Osteoblast (primary cell): ENCODE measurements at regions not wholly inside any gene's neighbourhood (a gene's known extent, or its start where the extent isn't known, plus 50 kb on each side); places are given as distances from the start of the nearest gene placed in this dataset.

Source experiments
- DNase-seq: peaks from one replicate; pipeline ENCODE4 v3.0.0; 2011; ENCODE audit warnings: low spot score, mixed read lengths; ENCODE audit not compliant: insufficient read length; ENCODE audit errors: missing footprints
- H2AFZ ChIP-seq: 2 replicates; pipeline ENCODE4 v1.6.0; 2011; ENCODE audit warnings: mild to moderate bottlenecking, low read length
- H3K27ac ChIP-seq: 2 replicates; pipeline ENCODE4 v1.5.1; 2011; ENCODE audit warnings: mild to moderate bottlenecking, low read depth, low read length, moderate library complexity
- H3K27me3 ChIP-seq: 2 replicates; pipeline ENCODE4 v1.6.0; 2012; ENCODE audit warnings: mild to moderate bottlenecking, control low read depth, inconsistent platforms, low read length, moderate library complexity; ENCODE audit not compliant: insufficient read depth
- H3K36me3 ChIP-seq: 2 replicates; pipeline ENCODE4 v1.5.1; 2011; ENCODE audit warnings: mild to moderate bottlenecking, low read length, control low read depth, moderate library complexity; ENCODE audit not compliant: insufficient read depth
- H3K4me1 ChIP-seq: 2 replicates; pipeline ENCODE4 v1.5.1; 2011; ENCODE audit warnings: mild to moderate bottlenecking, low read length, control low read depth, moderate library complexity; ENCODE audit not compliant: insufficient read depth
- H3K4me2 ChIP-seq: 2 replicates; pipeline ENCODE4 v1.6.0; 2011; ENCODE audit warnings: mild to moderate bottlenecking, low read length; ENCODE audit not compliant: insufficient read depth
- H3K4me3 ChIP-seq: fragments of 200-600 bp; sonication (generic); 3 replicates; pipeline ENCODE4 v1.5.1; 2012; ENCODE audit warnings: mild to moderate bottlenecking, low read length, inconsistent platforms; ENCODE audit not compliant: insufficient read depth
- H3K79me2 ChIP-seq: 2 replicates; pipeline ENCODE4 v1.6.0; 2012; ENCODE audit warnings: mild to moderate bottlenecking, low read length, control low read depth, inconsistent platforms; ENCODE audit not compliant: insufficient read depth
- H3K9me3 ChIP-seq: 2 replicates; pipeline ENCODE4 v1.5.1; 2011; ENCODE audit warnings: low read depth, low read length, control low read depth
- H4K20me1 ChIP-seq: 2 replicates; pipeline ENCODE4 v1.6.0; 2012; ENCODE audit warnings: mild to moderate bottlenecking, low read length, control low read depth; ENCODE audit not compliant: insufficient read depth
- TF ChIP-seq, protein P1 (sequence below): IDR thresholded peaks from 2 replicates; pipeline ENCODE4 v1.5.1; 2011; ENCODE audit warnings: mild to moderate bottlenecking, low read depth, low read length, moderate library complexity; ENCODE audit errors: extremely low read depth

DNA sequence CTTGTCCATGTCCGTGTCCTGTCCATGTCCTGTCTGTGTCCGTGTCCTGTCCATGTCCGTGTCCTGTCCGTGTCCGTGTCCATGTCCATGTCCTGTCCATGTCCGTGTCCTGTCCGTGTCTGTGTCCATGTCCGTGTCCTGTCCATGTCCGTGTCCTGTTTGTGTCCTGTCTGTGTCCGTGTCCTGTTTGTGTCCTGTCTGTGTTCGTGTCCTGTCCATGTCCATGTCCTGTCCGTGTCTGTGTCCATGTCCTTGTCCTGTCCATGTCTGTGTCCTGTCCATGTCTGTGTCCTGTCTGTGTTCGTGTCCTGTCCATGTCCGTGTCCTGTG lies 55.0 kb upstream of the BHLHE23 start:
- Histone ChIP-seq H3K27me3 (peaks cover 7% of the 10 kb centered on the region), H3K27ac (no peak overlapping the region), H3K4me1 (no peaks in the 10 kb centered on the region), H4K20me1 (no peaks in the 10 kb centered on the region), H3K4me2 (no peak overlapping the region), H3K36me3 (no peaks in the 10 kb centered on the region), H2AFZ (no peak overlapping the region), H3K4me3 (no peak overlapping the region), H3K9me3 (no peaks in the 10 kb centered on the region), H3K79me2 (no peaks in the 10 kb centered on the region)
- TF ChIP-seq, protein P1, sequence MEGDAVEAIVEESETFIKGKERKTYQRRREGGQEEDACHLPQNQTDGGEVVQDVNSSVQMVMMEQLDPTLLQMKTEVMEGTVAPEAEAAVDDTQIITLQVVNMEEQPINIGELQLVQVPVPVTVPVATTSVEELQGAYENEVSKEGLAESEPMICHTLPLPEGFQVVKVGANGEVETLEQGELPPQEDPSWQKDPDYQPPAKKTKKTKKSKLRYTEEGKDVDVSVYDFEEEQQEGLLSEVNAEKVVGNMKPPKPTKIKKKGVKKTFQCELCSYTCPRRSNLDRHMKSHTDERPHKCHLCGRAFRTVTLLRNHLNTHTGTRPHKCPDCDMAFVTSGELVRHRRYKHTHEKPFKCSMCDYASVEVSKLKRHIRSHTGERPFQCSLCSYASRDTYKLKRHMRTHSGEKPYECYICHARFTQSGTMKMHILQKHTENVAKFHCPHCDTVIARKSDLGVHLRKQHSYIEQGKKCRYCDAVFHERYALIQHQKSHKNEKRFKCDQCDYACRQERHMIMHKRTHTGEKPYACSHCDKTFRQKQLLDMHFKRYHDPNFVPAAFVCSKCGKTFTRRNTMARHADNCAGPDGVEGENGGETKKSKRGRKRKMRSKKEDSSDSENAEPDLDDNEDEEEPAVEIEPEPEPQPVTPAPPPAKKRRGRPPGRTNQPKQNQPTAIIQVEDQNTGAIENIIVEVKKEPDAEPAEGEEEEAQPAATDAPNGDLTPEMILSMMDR: no peak
- no peak for DNase-seq

DNA sequence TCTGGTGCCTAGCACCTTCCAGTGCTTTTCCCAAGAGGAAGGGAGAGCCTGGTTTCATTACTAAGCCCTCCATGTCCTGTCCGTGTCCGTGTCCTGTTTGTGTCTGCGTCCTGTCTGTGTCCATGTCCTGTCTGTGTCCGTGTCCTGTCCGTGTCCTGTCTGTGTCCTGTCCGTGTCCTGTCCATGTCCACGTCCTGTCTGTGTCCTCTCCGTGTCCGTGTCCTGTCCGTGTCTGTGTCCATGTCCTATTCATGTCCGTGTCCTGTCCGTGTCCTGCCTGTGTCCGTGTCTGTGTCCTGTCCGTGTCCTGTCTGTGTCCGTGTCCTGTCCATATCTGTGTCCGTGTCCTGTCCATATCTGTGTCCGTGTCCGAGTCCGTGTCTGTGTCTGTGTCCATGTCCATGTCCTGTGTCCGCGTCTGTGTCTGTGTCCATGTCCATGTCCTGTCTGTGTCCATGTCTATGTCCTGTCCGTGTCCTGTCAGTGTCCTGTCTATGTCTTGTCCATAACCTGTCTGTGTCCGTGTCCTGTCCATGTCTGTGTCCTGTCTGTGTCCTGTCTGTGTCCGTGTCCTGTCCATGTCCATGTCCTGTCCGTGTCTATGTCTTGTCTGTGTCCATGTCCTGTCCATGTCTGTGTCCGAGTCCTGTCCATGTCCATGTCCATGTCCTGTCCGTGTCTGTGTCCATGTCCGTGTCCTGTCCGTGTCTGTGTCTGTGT lies 54.4 kb upstream of the BHLHE23 start:
- no peaks in the 10 kb centered on the region for H3K79me2 ChIP-seq
- no peak overlapping the region for H2AFZ ChIP-seq
- H3K27ac ChIP-seq: no peak overlapping the region
- H3K4me1 ChIP-seq: no peaks in the 10 kb centered on the region
- H3K4me3 ChIP-seq: no peak overlapping the region
- no peak overlapping the region for H3K4me2 ChIP-seq
- no peaks in the 10 kb centered on the region for H3K9me3 ChIP-seq
- no peaks in the 10 kb centered on the region for H4K20me1 ChIP-seq
- TF ChIP-seq, protein P1: no peak
- H3K27me3 ChIP-seq: peaks cover 7% of the 10 kb centered on the region
- no peaks in the 10 kb centered on the region for H3K36me3 ChIP-seq
- DNase-seq: peak; percentile 74

DNA sequence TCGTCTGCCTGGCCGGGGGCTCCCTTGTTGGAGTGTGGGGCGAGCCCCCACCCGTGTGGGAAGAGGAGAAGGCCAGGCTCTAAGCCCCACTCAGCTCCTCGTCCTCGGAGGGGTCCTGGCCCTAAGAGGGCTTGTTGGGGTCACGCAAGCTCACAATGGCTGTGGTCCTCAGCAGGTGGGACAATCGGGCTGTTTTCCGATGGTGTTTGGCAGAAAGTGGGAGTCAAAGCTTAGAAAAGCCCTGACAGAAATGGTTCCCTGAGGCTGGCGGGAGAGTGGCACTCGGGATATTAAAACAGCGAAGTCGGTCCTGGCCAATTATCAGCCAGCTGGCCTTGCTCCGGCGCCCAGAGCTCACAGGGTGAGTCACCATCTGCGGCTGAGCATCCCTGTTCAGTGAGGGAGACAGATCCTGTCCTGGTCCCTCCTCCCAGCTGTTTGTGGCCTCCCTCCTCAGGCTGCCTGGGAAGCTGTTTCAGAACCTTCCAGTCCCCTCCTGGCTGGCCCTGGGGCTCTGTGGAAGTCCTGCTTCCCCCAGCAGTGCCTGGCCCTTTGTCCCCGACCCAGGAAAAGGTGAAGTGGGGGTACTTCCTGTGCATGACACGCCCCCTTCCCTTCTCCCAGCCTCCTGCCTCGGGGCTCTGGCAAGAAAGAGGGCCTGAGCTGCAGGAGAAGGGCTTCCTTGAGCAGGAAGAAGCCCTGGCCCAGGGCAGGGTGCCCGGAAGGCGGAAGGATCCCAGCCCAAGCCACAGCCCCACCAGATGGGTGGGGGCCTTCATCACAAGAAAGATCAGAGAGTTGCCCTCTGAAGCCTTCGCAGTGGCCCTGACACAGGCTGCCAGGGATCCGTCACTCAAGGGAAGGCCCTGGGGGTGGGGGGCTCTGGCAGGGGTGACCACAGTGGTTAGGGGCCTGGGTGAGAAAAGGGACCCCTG lies 53.6 kb upstream of the BHLHE23 start:
- H3K4me1 ChIP-seq: no peaks in the 10 kb centered on the region
- no peaks in the 10 kb centered on the region for H3K36me3 ChIP-seq
- H3K79me2 ChIP-seq: no peaks in the 10 kb centered on the region
- peaks cover 7% of the 10 kb centered on the region for H3K27me3 ChIP-seq
- H3K9me3 ChIP-seq: no peaks in the 10 kb centered on the region
- peak; percentile 96 for DNase-seq
- no peak overlapping the region for H2AFZ ChIP-seq
- no peaks in the 10 kb centered on the region for H4K20me1 ChIP-seq
- H3K4me2 ChIP-seq: no peak overlapping the region
- no peak overlapping the region for H3K27ac ChIP-seq
- H3K4me3 ChIP-seq: no peak overlapping the region
- TF ChIP-seq, protein P1: no peak

DNA sequence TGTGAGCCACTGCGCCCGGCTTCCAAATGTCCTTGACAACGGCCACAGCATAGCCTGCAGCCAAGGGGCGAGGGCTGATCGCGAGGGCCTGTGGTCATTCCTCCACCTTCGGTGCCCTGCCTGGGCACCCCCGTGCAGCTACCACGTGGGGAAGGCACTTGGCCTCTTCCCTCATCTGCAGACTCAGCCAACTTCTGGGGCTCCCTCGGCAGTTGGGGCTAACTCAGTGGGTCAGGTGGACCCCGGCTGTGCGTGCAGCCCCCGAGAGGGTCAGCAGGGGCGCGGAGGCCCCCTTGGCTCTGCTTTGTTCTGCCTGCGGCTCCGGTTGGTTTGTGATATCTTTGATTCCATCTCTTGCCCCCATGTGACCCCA lies 52.9 kb upstream of the BHLHE23 start:
- TF ChIP-seq, protein P1: no peak
- no peak overlapping the region for H3K27ac ChIP-seq
- no peak overlapping the region for H2AFZ ChIP-seq
- no peak for DNase-seq
- no peaks in the 10 kb centered on the region for H3K36me3 ChIP-seq
- H3K27me3 ChIP-seq: peaks cover 7% of the 10 kb centered on the region
- H4K20me1 ChIP-seq: no peaks in the 10 kb centered on the region
- H3K9me3 ChIP-seq: no peaks in the 10 kb centered on the region
- no peak overlapping the region for H3K4me3 ChIP-seq
- no peak overlapping the region for H3K4me2 ChIP-seq
- no peaks in the 10 kb centered on the region for H3K4me1 ChIP-seq
- H3K79me2 ChIP-seq: no peaks in the 10 kb centered on the region
